Endothelial cell (in vitro differentiated cells): ENCODE measurements at regions not wholly inside any gene's neighbourhood (a gene's known extent, or its start where the extent isn't known, plus 50 kb on each side); places are given as distances from the start of the nearest gene placed in this dataset.

Source experiments
- DNase-seq: peaks from one replicate; pipeline ENCODE4 v3.0.0; 2021; ENCODE audit warnings: low spot score
- H3K27ac Mint-ChIP-seq: one replicate; pipeline ENCODE4 v1.8.0; 2021; ENCODE audit warnings: mixed read lengths, inconsistent platforms; ENCODE audit not compliant: unreplicated experiment
- H3K27me3 Mint-ChIP-seq: one replicate; pipeline ENCODE4 v1.8.0; 2021; ENCODE audit warnings: mild to moderate bottlenecking, moderate library complexity, mixed read lengths, inconsistent platforms; ENCODE audit not compliant: unreplicated experiment
- H3K36me3 Mint-ChIP-seq: one replicate; pipeline ENCODE4 v1.8.0; 2021; ENCODE audit warnings: mild to moderate bottlenecking, low read depth, mixed read lengths, inconsistent platforms; ENCODE audit not compliant: unreplicated experiment
- H3K4me1 Mint-ChIP-seq: one replicate; pipeline ENCODE4 v1.8.0; 2021; ENCODE audit warnings: mild to moderate bottlenecking, mixed read lengths, inconsistent platforms; ENCODE audit not compliant: unreplicated experiment
- H3K4me3 Mint-ChIP-seq: one replicate; pipeline ENCODE4 v1.8.0; 2021; ENCODE audit warnings: mild to moderate bottlenecking, mixed read lengths, inconsistent platforms; ENCODE audit not compliant: unreplicated experiment
- H3K9me3 Mint-ChIP-seq: one replicate; pipeline ENCODE4 v1.8.0; 2021; ENCODE audit warnings: mixed read lengths, inconsistent platforms; ENCODE audit not compliant: unreplicated experiment
- CTCF ChIP-seq: fragments of 200-600 bp; sonication (generic); IDR thresholded peaks from one replicate; pipeline ENCODE4 v1.5.0; 2021; ENCODE audit warnings: antibody characterized with exemption; ENCODE audit not compliant: unreplicated experiment

- H3K9me3 Mint-ChIP-seq = no peaks in the 10 kb centered on the region
- H3K36me3 Mint-ChIP-seq = no peaks in the 10 kb centered on the region
Measured at GRCh38 chr6:6840831-6841291, 252.3 kb downstream of the LY86 start.

GRCh38 chr6:6841571-6841970, 253.1 kb downstream of the LY86 start:
- Mint-ChIP-seq H3K4me1 (peaks cover 10% of the 10 kb centered on the region), H3K9me3 (no peaks in the 10 kb centered on the region), H3K36me3 (no peaks in the 10 kb centered on the region), H3K27ac (no peak overlapping the region), H3K27me3 (peaks cover 1% of the 10 kb centered on the region), H3K4me3 (no peak overlapping the region)
- TF ChIP-seq CTCF = no peak
- DNase-seq = no peak

More at GRCh38 chr6:6840831-6841291, 252.3 kb downstream of the LY86 start:
- no peak for DNase-seq
- no peak overlapping the region for H3K4me3 Mint-ChIP-seq
- H3K4me1 Mint-ChIP-seq = peaks cover 10% of the 10 kb centered on the region
- TF ChIP-seq CTCF = no peak
- H3K27ac Mint-ChIP-seq = no peak overlapping the region
- peaks cover 1% of the 10 kb centered on the region for H3K27me3 Mint-ChIP-seq

GRCh38 chr6:6842291-6842690, 253.8 kb downstream of the LY86 start:
- Mint-ChIP-seq H3K9me3 (no peaks in the 10 kb centered on the region), H3K4me1 (peaks cover 9% of the 10 kb centered on the region), H3K36me3 (no peaks in the 10 kb centered on the region), H3K4me3 (no peak overlapping the region), H3K27ac (no peak overlapping the region), H3K27me3 (peaks cover 1% of the 10 kb centered on the region)
- no peak for TF ChIP-seq CTCF
- DNase-seq = no peak

- no peak for TF ChIP-seq CTCF
- no peak overlapping the region for H3K27ac Mint-ChIP-seq
- H3K27me3 Mint-ChIP-seq = peaks cover 1% of the 10 kb centered on the region
- H3K9me3 Mint-ChIP-seq = no peaks in the 10 kb centered on the region
- H3K4me3 Mint-ChIP-seq = no peak overlapping the region
- H3K36me3 Mint-ChIP-seq = no peaks in the 10 kb centered on the region
- no peak for DNase-seq
- peaks cover 8% of the 10 kb centered on the region for H3K4me1 Mint-ChIP-seq
Measured at GRCh38 chr6:6843057-6843627, 254.6 kb downstream of the LY86 start.

- Mint-ChIP-seq H3K27ac (no peak overlapping the region), H3K9me3 (no peaks in the 10 kb centered on the region), H3K4me1 (peaks cover 8% of the 10 kb centered on the region), H3K4me3 (no peak overlapping the region), H3K36me3 (no peaks in the 10 kb centered on the region), H3K27me3 (peaks cover 1% of the 10 kb centered on the region)
- no peak for DNase-seq
- TF ChIP-seq CTCF = no peak
Measured at GRCh38 chr6:6843777-6844176, 255.3 kb downstream of the LY86 start.
